NCI-H748 (cell line): ENCODE measurements at regions not wholly inside any gene's neighbourhood (a gene's known extent, or its start where the extent isn't known, plus 50 kb on each side); places are given as distances from the start of the nearest gene placed in this dataset.

Experiments
- DNase-seq: peaks from one replicate; lab custom pipeline; 2025; ENCODE audit not compliant: unreplicated experiment; lab: John Stamatoyannopoulos, UW

DNA sequence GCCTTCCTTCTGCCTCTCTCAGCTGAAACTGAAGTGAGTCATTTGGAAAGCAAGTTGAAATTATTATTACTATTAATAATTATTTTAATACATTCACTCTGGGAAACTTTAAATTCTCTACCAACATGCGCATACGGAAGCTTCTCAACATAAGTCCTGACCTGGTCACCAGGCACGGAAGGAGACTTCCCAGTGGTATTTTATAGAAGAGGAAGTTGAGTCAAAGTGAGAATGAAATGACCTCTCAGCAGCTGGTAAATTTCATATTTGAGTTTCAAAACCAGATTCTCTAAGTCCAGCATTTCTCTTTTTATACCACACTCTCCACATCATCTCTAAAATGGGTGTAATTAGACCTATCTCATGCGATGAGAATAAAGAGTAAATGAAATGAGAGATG lies 747.4 kb downstream of the VRK1 start:
- DNase-seq: no peak

- DNase-seq: no peak
Measured at GRCh38 chr14:97546491-97547230, 749.5 kb downstream of the VRK1 start.

DNA sequence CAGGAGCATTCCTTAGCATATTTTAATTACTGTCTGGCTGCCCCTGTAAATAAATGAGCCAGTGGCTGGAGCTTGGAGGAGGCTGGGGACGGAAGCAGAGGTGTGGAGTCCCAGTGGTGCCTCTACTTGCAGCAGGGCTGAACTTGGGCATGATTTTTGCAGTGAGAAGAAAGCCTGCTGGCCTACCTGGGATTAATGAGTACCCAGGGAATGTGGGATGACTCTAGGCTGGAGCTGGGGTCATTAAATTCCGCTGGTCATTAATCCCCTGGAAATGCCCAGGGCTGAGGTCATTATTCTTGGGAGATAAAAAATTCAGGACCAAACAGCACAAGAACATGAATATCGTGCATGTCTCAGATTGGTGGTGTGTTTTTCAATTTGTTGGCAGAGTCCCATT lies 753.3 kb downstream of the VRK1 start:
- no peak for DNase-seq

GRCh38 chr14:97554597-97554996 lies 757.4 kb downstream of the VRK1 start:
- no peak for DNase-seq

DNA sequence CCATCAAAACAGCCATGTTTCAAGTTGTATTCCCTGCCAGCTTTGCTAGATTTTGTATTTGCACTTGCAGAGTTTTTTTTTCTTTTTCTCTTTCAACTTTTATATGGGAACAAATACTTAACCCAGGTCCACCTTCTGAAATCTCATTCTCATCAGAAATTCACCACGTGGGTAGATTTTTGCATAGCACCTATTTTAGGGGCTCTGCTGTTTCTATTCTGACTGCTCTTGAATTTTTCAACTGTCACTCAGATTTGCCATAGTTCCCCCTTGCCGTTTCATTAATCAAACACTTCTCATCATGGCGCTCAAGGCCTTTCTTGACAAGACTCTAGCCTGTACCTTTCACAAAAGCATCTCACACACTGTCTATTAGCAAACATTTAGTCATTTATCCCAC lies 767.2 kb downstream of the VRK1 start:
- no peak for DNase-seq

DNA sequence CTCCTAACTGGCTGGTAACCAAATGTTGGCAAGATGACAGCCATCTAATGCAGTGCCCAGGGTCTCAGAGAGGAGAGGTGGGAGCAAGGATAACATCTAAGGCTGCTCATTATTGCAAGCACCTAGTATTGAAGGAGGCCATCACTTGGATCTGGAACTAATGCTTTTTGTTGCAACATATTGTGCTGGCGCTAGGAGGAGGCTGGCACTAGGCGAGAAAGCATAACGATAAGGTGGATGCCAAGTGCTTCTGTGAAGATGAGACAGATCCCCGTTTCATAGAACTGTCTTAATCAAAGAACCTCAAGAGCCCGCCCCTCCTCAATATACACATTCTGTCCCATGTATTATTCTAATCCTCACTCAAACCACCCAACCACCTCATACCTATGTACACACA lies 774.0 kb downstream of the VRK1 start:
- DNase-seq: no peak

- no peak for DNase-seq
Measured at GRCh38 chr14:97571866-97572555, 774.8 kb downstream of the VRK1 start.

DNA sequence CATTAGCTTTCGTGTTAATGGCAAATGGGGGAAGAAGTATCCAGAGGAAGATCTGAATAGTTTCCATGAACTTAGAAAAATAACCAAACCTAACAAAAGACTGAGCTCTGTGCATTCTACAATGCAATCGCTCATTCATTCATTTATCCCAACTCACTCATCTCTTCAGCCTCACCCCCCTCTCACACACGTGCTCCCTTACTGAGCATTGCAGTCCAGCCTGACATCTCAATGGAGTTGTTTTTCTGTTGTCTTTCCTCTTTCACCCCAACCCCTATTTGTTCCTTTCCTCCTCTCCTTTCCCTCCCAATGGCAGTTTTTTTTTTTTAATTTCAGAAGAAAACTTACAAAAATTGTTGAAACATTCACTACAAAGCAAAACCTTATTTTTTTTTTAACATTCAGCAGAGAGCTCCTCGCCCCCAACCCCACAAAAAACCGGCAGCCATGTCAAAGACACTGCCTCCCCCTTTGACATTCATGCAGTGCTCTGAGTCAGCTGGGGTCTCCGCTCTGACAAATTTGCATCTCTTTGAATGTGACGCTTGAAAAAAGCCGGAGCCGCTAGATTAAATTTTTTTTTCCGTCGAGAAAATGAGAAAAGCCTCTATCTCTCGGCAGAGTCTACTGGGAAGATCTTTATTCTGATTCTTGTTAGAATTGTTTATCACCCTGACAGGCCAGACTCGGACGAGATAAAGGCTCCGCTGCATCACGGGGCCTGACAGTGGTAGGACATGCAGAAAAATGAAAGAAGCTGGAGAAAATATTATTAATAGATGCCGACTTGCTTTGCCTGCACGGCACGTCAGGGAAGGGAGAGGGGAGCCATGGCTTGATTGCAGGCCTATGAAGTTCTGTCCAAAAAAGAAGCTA lies 775.6 kb downstream of the VRK1 start:
- no peak for DNase-seq

DNA sequence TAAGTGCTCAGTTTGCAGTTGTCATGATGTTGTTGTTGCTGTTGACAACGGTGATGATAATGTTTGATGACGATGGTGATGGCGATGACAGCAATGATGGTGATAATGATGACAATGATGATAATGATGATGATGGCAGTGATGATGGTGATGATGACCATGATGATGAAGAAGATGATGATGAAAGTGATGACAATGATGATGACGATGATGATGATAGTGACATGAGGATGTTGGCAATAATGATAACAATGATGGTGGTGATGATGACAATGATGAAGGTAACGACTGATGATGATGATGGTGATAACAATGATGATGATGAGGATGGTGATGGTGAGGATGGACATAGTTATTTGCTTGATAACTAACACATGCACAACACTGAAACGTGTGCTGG lies 778.5 kb downstream of the VRK1 start:
- DNase-seq: no peak

- peak; percentile 17 for DNase-seq
Measured at GRCh38 chr14:97578982-97579548, 781.9 kb downstream of the VRK1 start.

DNA sequence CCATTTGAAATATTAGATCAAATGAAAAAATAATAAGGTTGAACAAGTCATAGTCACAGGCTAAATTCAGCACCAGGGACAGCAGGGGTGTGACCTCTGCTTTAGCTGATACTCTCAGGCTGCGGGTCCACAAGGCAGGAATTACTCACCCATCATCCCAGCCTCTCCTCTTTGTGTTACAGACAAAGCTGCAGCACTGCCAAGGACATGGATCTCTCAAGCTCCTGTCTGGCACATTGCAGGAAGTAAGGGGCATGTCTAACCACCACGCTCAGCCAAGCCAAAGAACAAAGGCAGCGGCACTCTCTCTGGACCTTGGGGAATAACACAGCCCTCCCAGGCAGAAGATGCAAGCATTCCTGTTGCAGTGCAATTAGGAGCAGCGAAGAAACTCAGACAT lies 783.8 kb downstream of the VRK1 start:
- peak; percentile 21 for DNase-seq

DNA sequence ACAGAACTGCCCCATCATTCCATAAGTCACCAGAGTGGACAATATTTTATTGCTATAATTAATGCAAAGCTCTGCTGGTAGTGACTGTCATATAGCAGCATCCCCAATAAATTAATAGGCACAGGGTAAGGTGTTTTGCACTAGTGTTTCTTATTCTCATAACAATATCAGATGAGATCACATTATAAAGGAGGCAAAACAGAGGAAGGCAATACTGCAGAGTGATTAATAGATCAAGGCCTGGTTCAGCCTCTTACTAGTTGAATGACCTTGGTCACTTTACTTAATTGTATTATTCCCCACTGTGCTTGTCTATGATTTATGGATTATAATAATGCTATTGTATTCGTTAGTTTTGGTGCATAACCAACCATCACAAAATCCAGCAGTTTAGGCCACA lies 784.8 kb downstream of the VRK1 start:
- no peak for DNase-seq

GRCh38 chr14:97584528-97584927 lies 787.3 kb downstream of the VRK1 start:
- no peak for DNase-seq

DNA sequence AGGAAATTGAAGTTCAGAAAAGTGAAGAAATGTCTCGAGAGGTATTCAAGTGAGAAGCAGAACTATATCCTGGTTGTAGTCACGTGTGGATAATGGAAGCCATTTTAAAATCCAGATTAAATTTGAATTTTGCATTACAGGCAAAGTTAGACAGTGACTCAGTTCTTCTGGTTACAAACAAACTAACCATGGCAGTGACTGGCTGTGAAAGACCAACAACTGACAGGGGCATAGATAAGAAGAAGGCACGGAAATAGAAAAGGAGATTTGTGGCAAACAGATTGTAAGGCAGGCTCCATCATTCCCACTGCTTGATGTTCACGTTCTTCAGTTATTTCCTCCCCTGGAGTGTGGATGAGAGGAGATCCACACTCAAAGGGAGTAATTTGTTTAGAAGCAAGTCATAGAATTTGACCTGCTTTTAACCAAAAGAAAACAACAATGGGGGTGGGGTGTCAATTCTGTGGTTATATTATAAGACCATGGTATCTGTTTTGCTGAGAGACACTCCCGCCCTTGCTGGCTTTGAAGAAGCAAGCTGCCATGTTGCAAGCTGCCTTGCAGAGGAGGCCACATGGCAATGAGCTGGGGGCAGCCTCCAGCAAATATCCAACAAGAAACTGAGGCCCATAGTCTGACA lies 795.3 kb downstream of the VRK1 start:
- DNase-seq: no peak

- no peak for DNase-seq
Measured at GRCh38 chr14:97594306-97594705, 797.1 kb downstream of the VRK1 start.

DNA sequence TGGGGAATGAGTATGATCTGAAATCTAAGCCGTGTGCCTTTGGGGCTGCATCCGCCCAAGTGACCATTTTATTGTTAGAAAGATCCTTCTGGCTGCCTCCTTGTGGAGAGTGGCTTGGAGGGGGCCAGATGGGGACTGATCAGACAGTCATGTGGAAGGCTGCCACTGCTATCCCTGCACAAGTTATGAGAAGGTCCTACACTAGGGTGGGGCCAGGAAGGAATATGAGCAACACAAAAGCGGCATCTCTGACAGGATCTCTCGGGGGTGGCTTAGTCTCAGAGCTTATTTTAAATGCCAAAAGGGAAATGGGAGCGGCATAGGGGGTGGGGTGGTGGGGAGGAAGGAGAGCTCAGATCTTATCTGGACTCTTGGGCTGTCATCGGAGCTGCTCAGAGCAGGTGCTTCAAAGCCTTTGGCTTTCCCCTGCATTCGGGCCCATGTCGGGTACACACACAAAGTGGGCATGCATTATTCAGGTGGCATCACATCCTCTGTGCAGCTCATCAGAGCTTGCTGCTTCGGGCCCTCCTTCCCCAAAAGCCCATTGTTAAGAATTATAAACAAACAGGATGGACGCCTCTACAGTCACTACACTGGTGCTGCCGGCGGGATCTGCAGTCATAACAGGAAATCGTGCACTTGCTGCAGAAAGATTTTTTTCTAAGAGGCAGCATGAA lies 805.4 kb downstream of the VRK1 start:
- peak; percentile 35 for DNase-seq

GRCh38 chr14:97603201-97603600 lies 806.0 kb downstream of the VRK1 start:
- no peak for DNase-seq

- DNase-seq: no peak
Measured at GRCh38 chr14:97604731-97605130, 807.5 kb downstream of the VRK1 start.

DNA sequence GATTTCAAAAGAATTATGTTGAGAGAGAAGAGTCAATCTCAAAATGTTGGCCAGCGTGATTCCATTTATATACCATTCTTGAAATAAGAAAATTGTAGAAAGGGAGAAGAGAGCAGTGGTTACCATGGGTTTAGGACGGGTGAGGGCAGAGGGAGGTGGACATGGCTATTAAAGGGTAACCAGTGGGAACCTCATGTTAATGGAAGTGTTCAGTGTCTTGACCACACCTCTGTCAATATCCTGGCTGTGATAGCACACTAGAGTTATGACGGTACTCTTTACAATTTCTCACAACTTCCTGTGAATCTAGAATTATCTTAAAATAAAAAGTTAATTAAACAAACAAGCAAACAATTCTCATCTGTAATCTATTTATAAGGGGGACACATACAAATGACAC lies 821.2 kb downstream of the VRK1 start:
- no peak for DNase-seq

- DNase-seq: no peak
Measured at GRCh38 chr14:97618917-97619690, 821.9 kb downstream of the VRK1 start.
